ENCODE measurements at regions not wholly inside any gene's neighbourhood (a gene's known extent, or its start where the extent isn't known, plus 50 kb on each side); places are given as distances from the start of the nearest gene placed in this dataset.

GRCh38 chr11:19306179-19306944, 65.6 kb upstream of the E2F8 start:
- Histone ChIP-seq H3K36me3 (ENCODE audit: control insufficient read depth, insufficient read depth, low read length) (no peaks in the 10 kb centered on the region), H3K4me3 (ENCODE audit: low read depth, low read length) (no peak overlapping the region), H3K27me3 (ENCODE audit: control insufficient read depth, insufficient read depth, low read length) (no peaks in the 10 kb centered on the region)
- no peak for FAIRE-seq
- TF ChIP-seq CTCF (IDR thresholded peaks at IDR 0.05; ENCODE audit: insufficient read depth, low read length, severe bottlenecking): no peak
- DNase-seq (ENCODE audit: low read depth): no peak

- TF ChIP-seq CTCF (IDR thresholded peaks at IDR 0.05; ENCODE audit: insufficient read depth, low read length, severe bottlenecking): no peak
- no peak for FAIRE-seq
- Histone ChIP-seq H3K36me3 (ENCODE audit: control insufficient read depth, insufficient read depth, low read length) (no peaks in the 10 kb centered on the region), H3K4me3 (ENCODE audit: low read depth, low read length) (no peak overlapping the region), H3K27me3 (ENCODE audit: control insufficient read depth, insufficient read depth, low read length) (no peaks in the 10 kb centered on the region)
- DNase-seq (ENCODE audit: low read depth): no peak
Observed at GRCh38 chr11:19301361-19301760, 60.6 kb upstream of the E2F8 start.

- no peaks in the 10 kb centered on the region for H3K36me3 ChIP-seq (ENCODE audit: control insufficient read depth, insufficient read depth, low read length)
- FAIRE-seq (no peak), DNase-seq (ENCODE audit: low read depth) (no peak)
- no peak for TF ChIP-seq CTCF (IDR thresholded peaks at IDR 0.05; ENCODE audit: insufficient read depth, low read length, severe bottlenecking)
- peaks cover 4% of the 10 kb centered on the region for H3K27me3 ChIP-seq (ENCODE audit: control insufficient read depth, insufficient read depth, low read length)
- no peak overlapping the region for H3K4me3 ChIP-seq (ENCODE audit: low read depth, low read length)
Observed at GRCh38 chr11:19294444-19294843, 53.7 kb upstream of the E2F8 start.

- TF ChIP-seq CTCF (IDR thresholded peaks at IDR 0.05; ENCODE audit: insufficient read depth, low read length, severe bottlenecking): no peak
- FAIRE-seq (no peak), DNase-seq (ENCODE audit: low read depth) (no peak)
- H3K27me3 ChIP-seq (ENCODE audit: control insufficient read depth, insufficient read depth, low read length): peaks cover 4% of the 10 kb centered on the region
- no peaks in the 10 kb centered on the region for H3K36me3 ChIP-seq (ENCODE audit: control insufficient read depth, insufficient read depth, low read length)
- no peak overlapping the region for H3K4me3 ChIP-seq (ENCODE audit: low read depth, low read length)
Observed at GRCh38 chr11:19291064-19291463, 50.3 kb upstream of the E2F8 start.
